Activated CD4-positive, alpha-beta T cell treated with anti-CD3 and anti-CD28 coated beads for 1 hour (primary cell): ENCODE measurements at regions not wholly inside any gene's neighbourhood (a gene's known extent, or its start where the extent isn't known, plus 50 kb on each side); places are given as distances from the start of the nearest gene placed in this dataset.

Experiments
- DNase-seq: peaks from one replicate; pipeline ENCODE4 v3.0.0-alpha.2; 2020

DNA sequence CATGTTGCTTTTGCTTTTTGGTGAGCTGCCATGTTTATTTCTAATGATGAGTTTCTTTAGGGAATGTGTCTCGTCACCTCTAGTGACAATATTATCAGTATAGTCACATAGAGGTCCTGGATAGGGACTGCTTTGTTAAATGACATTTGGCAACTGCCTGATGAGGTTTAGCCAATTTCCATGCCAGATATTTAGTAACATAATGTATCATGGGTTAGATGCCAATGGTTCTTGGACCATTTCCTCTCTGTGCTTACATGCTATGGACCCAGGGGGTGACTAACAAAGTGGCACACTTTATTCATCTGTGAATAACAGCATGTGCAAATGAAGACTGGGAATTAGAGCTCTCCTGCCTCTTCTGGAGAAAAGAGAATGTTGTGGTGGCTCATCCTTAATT is 56.2 kb upstream of the RAB27B start:
- no peak for DNase-seq

DNA sequence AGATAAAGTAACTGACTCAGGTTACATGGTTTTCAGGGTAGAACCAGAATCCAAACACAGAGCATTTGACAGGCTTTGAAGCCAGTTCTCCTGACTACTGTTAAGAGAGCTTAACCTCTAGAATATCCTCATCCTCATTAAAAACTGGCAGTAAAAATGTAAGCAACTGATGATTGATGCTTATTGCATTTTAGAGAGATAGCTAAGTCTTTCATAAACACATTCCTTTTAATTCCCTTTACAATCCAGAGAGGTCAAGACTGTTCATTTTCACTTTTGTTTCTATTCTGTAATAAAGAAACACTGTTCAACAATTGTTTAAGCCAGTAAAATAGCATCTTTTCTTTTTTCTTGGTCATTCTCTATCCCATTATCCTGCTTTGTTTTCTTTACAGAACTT is 53.9 kb upstream of the RAB27B start:
- DNase-seq: no peak

DNA sequence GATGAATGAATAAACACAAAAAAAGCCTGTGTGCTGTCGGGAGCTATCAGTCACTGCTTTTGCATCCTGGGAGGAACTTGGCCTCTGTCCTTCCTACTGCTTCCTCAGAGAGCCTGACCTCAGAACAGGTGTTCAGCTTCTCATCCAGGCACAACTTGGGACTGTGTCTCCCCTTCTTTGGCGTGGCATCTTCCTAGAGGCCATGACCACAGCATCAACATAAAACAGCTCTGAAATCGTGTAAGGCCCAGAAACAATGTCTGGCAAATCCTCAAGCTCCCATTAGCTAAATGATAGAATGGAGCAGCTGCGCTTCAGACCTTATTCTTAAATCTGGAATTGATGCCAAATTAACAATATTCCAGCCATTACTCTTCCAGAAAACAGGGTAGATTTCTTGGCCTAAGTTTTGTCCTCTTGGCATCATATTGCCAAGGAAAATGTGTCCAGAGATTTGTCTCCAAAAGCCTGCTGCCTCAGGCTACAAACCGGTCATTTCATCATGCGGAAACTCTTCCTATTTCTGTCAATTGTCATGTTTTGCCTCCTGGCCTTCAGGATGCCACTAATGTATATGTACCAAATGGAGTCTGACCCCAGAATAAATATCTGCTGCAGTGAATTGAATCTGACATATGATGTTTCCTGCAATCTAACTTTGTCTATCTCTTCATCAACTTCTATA is 53.2 kb upstream of the RAB27B start:
- DNase-seq: no peak

DNA sequence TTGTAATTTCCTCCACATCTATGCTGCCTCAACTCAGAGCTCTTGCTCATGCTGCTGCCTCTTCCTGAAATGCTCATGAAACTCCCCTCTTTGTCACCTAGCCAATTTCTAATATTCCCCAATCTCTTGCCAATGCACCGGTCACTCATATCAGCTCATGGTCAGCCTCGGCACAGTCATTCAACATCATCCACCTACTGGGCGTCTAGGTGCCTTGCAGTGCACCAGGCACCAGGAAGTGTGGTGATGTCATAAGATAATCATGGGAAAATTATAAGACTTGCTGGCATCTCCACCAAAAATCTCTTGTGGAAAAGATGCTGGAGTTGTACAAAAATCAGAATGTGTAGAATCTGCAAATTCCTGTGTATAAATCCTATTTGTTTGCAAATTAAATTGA is 52.6 kb upstream of the RAB27B start:
- no peak for DNase-seq

DNA sequence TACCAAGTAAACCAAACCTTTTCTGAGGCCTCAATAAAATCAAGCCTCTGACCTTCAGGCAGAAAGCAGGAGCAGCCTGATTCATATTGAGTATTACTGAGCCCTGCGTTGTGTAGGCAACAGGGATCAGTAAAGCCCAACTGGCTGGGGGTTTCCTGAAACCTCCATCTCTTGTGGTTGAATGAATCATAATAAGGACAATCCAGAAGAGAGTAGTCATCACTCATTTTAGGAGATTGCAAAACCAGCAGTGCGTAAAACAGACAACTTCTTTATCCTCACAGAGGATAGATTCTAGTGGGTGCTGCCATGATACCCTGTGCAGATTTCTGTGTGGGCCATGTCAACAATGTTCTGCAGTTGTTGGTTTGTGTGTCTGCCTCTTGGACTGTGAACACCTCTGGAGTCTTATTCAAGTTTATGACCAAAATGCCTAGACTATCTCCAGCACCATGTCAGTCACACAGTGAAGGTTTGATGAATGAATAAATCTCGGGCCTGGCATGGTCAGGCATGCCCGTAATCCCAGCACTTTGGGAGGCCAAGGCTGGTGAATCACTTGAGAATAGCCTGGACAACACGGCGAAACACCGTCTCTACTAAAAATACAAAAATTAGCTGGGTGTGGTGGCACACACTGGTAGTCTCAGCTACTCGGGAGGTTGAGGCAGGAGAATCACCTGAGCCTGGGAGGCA is 51.8 kb upstream of the RAB27B start:
- DNase-seq: no peak

DNA sequence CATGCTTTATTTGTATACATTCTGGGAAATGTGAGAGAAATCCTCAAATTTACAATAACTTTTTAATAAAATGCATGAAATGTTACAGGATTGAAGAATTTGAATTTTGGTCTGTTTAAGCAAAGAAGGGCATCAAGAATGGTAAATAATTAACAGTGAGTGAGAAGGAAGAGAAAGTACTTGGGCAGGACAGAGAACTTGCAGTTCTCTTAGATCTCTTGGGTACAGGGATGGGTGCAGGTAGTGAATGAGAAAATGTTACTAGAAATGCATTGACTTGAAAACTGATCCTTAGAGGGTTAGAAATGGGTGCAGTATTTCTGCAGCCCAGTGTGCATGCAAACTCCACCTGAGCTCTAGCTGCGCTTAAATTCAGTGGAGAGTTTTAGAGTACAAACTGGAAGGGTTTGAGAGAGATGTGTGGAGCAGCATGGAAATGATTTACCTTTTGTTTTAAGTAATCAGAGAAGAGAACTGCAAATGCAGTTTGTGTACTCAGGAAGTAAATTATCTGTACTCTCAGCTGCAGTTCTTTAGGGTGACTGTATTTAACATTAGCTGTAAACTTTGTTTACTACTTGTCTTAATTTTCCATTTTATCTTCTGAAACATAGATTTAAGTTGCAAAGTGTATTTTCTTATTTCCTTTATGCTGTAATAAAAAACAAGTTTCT is 51.0 kb upstream of the RAB27B start:
- no peak for DNase-seq

DNA sequence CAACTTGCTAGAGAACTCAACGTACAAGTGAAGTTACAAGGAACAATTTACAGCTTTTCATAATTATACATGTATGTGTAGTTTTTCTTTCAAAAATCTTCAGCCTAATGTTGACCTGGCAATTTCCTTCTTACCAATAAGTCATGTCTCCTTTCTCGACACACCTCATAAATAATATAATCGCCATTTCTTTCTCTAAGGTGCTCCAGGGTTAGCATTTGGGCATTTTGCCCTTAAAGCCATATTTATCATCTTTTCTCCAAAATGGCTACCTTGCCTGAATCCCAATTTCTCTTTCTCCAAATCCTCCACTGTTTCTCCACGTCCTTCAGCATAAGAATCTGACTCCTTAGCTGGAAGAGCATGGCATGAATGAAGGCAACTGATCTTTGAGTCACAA is 50.3 kb upstream of the RAB27B start:
- DNase-seq: no peak
